PFSK-1 (cell line): ENCODE measurements at regions not wholly inside any gene's neighbourhood (a gene's known extent, or its start where the extent isn't known, plus 50 kb on each side); places are given as distances from the start of the nearest gene placed in this dataset.

ENCODE experiments used
- FOXP2 ChIP-seq: optimal IDR thresholded peaks from 2 replicates; pipeline ENCODE3; 2011; ENCODE audit warnings: borderline replicate concordance, control low read depth, inconsistent platforms; ENCODE audit not compliant: insufficient read depth; ENCODE audit errors: extremely low read length, extremely low read depth
- POLR2AphosphoS5 ChIP-seq: IDR thresholded peaks from 2 replicates; pipeline ENCODE4 v1.6.1; 2012; ENCODE audit warnings: low read depth, mild to moderate bottlenecking, control low read depth, low read length, moderate library complexity
- REST ChIP-seq, 2 experiments: IDR thresholded peaks; 2 replicates each; pipeline versions ENCODE4 v1.6.1 to v1.8.0; 2011 to 2012; ENCODE audit warnings: low read depth in 2 of 2, low read length in 2 of 2, control low read depth in 1 of 2, inconsistent platforms in 1 of 2, mild to moderate bottlenecking in 1 of 2, moderate library complexity in 1 of 2; ENCODE audit not compliant: insufficient read depth in 1 of 2
- SIN3A ChIP-seq: IDR thresholded peaks from 2 replicates; pipeline ENCODE4 v1.6.1; 2012; ENCODE audit warnings: mild to moderate bottlenecking, low read length, moderate library complexity, borderline replicate concordance; ENCODE audit not compliant: insufficient read depth
- TAF1 ChIP-seq: IDR thresholded peaks from 2 replicates; pipeline ENCODE4 v1.6.1; 2012; ENCODE audit warnings: low read length, control low read depth, borderline replicate concordance; ENCODE audit not compliant: insufficient read depth

- TF ChIP-seq FOXP2 (no peak), POLR2AphosphoS5 (no peak), REST (IDR thresholded peaks at IDR 0.05; ENCODE audit: insufficient read depth in 1 of 2, low read depth in 2 of 2, low read length in 2 of 2) (no peak), SIN3A (no peak), TAF1 (no peak)
Measured at GRCh38 chr1:86247597-86248279, 91.2 kb upstream of the COL24A1 start.

GRCh38 chr1:86245566-86246190, 89.1 kb upstream of the COL24A1 start:
- TF ChIP-seq POLR2AphosphoS5 (no peak), REST (IDR thresholded peaks at IDR 0.05; ENCODE audit: insufficient read depth in 1 of 2, low read depth in 2 of 2, low read length in 2 of 2) (no peak), SIN3A (no peak), FOXP2 (no peak), TAF1 (no peak)

- TF ChIP-seq FOXP2 (no peak), TAF1 (no peak), POLR2AphosphoS5 (no peak), REST (IDR thresholded peaks at IDR 0.05; ENCODE audit: insufficient read depth in 1 of 2, low read depth in 2 of 2, low read length in 2 of 2) (no peak), SIN3A (no peak)
Measured at GRCh38 chr1:86239894-86240293, 83.3 kb upstream of the COL24A1 start.

- no peak for TF ChIP-seq FOXP2
- TF ChIP-seq SIN3A = no peak
- no peak for TF ChIP-seq REST (IDR thresholded peaks at IDR 0.05; ENCODE audit: insufficient read depth in 1 of 2, low read depth in 2 of 2, low read length in 2 of 2)
- no peak for TF ChIP-seq TAF1
Measured at GRCh38 chr1:86239490-86239889, 82.9 kb upstream of the COL24A1 start.
